ENCODE measurements at regions not wholly inside any gene's neighbourhood (a gene's known extent, or its start where the extent isn't known, plus 50 kb on each side); places are given as distances from the start of the nearest gene placed in this dataset.

DNA sequence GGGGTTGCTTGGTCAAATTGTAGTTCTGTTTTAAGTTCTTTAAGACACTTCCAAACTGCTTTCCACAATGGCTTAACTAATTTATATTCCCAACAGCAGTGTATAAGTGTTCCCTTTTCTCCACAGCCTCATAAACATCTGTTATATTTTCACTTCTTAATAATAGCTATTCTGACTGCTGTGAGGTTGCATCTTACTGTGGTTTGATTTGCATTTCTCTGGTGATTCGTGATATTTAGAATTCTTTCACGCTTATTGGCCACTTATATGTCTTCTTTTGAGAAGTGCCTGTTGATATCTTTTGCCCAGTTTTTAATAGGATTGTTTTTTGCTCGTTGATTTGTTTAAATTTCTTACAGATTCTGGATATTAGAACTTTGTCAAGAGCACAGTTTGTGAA lies 278.6 kb upstream of the ITM2A start:
- no peak for DNase-seq

DNA sequence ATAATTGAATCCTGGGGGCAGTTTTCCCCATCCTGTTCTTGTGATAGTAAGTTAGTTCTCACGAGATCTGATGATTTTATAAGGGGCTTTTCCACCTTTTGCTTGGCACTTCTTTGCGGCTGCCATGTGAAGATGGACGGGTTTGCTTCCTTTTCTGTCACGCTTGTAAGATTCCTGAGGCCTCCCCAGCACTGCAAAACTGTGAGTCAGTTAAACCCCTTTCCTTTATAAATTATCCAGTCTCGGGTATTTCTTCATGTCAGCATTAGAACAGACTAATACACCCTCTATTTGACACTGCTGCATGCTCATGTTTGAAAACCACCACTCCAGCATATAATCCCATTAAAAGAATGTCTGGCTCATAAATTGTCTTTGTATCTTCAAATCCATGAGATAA lies 264.4 kb upstream of the ITM2A start:
- no peak for DNase-seq

DNA sequence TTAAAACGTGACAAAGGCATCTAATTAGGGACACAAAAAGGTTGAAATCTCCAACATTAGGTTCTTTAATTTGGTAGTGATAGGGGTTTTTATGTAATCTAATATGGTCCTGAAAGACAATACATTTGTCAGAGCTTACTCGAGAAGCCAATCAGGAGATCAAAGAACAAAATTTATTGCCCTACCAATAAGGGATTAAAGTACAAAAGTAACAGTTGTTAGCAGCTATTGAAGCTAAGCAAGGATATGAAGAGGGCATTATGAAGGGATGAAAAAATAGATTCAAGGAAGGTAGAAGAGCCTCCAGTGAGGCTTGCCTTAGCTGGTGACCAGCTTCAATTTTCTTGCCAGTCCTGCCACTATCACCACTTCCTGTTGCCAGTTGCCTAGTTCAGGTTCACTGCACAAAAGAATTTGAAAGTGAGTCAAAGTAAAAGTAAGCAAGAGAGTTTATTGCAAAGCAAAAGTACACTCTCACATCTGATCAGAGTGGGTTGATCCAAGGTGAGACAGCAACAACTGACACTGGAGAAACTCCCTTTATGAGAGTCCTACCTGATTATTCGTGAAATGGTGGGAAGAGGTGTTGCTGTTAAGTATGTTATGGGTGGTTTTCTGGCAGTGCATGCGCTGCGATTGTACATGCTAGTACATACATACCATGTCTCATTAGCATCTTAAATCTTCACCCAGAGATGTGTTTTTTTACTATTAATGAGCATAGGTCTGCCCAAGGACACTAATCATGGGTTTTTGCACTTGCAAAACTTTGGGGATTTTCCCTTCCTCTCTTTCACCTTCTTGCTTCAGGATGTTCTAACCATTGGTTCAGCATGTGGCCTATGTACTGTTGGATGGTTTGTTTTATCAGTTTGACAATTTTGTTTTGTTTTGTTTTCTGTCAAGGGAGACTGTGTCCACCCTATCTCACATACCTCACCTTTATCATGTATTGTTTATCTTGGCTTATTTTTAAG lies 263.2 kb upstream of the ITM2A start:
- DNase-seq, result no peak

DNA sequence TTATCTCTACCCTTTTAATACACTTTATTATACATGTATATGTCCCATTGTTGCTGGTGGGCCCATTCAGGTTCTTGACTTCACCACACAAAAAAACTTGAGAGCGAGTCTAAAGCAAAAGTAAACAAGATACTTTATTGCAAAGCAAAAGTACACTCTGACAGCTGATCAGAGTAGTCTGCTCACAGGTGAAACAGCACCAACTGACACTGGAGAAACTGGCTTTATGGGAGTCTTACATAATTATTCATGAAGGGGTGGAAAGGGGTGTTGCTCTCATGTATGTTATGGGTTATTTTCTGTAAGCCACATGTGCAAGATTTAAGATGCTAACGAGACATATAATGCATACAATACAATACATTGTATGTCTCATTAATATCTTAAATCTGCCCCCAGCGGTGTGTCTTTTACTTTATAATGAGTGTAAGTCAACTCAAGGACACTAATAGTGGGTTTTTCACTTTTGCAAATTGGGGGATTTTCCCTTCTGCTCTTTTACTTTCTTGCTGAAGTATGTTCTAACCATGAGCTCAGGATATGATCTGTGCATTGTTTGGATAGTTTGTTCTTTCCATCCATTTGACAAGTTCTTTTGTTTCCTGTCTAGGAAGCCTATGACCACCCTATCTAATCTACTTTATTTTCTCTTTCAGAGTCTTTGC lies 256.1 kb upstream of the ITM2A start:
- DNase-seq, result no peak

DNA sequence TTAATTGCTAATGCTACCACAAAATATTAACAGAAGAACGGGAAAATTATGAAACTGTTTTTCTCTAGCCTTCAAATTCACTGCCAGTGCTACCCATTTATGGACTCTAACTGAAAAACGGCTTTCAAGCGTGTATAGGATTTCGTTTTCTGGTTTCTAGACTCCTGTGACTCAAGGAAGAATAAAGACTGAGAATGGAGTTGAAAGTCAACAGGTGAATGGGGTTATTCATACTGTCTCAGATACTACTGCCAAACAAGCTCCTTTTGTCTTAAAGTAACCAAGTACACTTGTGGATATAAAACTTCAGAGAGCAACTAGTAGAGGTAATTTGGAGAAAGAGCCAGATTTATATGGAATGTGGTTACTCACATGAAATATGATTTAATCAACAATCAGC lies 251.1 kb upstream of the ITM2A start:
- no peak for DNase-seq

DNA sequence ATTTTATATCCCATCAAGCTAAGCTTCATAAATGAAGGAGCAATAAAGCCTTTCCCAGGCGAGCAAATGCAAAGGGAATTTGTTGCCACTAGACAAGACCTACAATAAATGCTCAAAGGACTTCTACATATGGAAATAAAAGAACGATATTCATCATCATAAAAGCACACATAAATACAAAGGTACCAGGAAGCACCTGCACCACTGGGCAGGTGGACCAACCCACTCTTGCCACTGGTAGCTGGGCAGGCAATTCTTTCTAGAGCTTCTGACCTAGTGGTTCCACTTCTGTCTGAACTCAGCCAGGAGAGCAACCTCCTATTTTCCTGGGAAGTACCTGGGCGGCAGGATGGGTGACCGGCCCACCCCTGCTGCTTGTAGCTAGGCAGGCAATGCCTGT lies 237.2 kb upstream of the ITM2A start:
- no peak for DNase-seq

DNA sequence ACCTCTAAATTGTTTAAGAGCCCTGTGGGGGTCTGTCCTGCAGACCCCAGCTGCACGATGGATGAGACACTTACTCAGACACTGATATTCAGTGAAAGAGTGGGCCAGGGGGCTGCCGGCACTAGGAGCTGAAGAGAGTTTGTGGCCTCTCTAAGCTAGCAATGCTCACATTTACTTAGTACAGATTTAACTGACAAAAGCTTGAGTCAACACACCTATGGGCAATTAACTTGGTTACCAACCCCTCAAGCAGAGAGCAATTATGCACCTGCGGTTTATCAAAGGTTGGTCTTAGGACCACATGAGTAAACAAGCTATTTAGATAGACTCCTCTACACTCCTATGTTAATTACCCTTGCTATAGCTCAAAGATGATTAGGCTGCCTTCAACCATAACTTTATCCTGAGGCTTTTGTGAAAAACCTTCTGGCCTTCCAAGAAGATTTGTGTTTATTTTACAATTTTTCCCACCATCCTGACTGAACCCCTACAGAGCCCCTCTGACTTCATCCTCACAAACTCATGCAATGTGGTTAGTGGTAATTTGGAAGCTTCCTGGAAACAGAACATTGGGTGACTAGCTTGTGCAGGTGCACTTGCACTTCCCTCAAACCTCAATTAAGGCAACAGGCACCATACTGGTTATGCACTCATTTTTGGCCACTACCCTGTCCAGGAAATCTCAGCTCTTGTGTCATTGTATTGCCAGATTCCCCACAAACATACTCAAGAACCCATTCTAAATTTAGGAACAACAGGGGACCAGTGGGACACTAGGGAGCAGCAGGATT lies 234.4 kb upstream of the ITM2A start:
- DNase-seq, result no peak

DNA sequence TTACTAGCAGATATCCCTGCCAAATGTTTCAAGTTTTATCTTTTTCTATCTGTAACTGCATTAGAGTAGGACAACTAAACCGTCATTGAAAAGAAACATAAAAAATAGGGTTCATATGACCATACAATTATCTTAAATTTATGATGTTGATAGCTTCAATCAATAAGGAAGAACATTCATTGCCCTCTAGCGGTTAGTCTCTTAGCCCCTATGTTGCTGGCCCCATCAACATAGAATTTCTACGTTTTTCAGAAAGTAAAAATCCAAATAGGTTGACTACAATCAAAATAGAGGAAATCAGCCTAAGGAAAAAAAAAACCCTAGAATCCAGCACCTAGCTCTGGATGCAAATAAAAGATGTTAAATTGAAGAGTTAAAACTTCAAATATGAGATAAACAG lies 225.1 kb upstream of the ITM2A start:
- no peak for DNase-seq

DNA sequence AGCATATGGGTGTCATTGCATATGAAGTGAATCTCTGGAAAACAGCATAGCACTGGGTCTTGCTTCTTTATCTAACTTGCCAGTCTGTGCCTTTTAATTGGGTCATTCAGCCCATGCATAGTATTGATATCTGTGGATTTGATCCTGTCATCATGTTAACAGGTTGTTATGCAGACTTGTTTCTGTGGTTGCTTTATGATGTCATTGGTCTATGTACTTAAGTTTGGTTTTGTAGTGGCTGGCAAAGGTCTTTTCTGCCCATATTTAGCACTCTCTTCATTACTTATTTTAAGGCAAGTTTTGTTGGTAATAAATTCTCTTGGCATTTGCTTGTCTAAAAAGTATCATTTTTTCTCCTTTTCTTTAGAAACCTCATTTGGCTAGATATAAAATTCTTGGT lies 221.1 kb upstream of the ITM2A start:
- DNase-seq, result no peak

DNA sequence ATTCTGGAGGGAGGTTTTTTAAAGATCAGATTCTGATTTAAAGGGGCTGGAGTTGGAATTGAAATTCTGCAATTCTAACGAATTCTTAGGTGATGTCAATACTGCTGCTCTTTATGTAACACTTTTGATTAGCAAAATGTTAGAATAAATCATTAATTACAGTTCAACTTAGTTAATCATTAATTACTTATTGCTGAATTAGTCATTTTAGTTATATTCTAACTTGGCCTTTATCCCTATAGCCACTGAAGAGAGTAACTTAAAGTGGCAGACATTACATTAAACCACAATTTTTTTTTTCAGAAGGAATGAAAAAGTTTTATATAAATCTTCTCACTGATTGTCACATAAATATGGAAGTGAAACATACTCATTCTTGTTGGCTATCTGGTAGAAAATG lies 206.6 kb upstream of the ITM2A start:
- DNase-seq, result no peak

DNA sequence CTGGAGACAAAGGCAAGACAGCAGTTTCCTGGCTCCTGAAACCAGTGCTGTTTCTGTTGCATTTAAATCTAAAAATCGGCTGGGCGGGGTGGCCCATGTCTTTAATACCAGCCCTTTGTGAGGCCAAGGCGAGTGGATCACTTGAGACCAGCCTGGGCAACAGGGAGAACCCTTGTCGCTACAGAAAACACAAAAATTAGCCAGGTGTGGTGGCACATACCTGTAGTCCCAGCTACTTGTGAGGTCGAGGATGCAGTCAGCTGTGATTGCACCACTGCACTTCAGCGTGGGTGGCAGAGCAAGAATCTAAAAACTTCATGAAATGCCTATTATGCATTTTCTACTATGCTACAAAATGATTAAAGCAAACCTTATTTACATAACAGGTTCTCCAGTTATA lies 205.4 kb upstream of the ITM2A start:
- no peak for DNase-seq

DNA sequence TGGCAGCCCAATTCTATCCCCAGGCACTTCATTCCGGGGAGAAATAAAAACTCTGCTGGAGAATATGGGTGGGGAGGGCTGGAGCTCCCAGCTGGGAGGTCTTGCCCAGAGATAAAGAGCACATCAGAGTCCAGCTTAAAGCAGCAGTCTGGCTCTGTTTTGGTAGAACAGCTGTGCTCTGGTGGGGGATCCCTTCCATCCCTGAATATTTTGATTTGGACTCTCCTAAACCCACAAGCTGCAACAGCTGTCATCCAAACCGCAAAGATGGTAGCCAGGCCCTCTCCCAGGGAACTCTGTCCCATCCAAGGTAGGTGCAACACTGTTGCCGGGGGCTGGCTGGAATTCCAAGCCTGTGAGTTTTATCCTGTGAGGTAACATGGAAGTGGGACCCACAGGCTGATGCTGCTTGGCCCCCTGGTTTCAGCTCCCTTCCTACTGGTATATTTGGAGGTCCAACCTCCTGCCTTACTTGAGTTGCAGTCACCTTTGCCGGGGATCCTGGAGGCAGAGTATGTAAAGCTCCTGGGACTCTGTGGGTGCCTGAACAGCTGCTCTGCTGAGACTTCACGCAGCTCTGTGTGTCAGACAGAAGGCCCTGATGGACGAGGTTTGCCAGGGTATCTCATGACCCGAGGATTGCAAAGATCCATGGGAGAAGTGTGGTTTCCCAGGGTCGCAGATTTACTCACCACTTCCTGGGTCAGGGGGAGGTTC lies 203.5 kb upstream of the ITM2A start:
- DNase-seq, result no peak

DNA sequence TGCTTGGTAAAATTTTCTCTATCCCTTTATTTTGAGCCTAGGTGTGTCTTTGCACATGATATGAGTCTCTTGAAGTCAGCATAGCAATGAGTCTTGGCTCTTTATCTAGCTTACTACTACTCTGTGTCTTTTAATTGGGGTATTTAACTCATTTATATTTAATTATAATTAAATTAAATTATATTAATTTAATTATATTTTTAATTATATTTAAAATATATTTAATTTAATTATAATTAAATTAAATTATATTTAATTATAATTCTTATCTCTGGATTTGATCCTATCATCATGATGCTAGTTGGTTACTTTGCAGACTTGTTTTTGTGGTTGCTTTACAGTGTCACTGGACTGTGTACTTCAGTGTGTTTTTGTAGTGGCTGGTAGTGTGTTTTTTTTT lies 201.2 kb upstream of the ITM2A start:
- DNase-seq, result no peak

DNA sequence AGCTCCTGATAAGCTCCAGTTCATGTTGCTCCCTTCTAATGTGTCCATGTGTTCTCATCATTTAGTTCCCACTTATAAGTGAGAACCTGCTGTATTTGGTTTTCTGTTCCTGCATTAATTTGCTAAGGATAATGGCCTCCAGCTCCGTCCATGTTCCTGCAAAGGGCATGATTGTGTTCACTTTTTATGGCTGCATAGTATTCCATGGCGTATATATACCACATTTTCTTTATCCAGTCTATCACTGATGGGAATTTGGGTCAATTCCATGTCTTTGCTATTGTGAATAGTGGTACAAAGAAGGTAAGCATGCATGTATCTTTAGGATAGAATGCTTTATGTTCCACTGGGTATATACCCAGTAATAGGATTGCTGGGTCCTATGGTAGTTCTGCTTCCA lies 197.2 kb upstream of the ITM2A start:
- DNase-seq, result no peak

DNA sequence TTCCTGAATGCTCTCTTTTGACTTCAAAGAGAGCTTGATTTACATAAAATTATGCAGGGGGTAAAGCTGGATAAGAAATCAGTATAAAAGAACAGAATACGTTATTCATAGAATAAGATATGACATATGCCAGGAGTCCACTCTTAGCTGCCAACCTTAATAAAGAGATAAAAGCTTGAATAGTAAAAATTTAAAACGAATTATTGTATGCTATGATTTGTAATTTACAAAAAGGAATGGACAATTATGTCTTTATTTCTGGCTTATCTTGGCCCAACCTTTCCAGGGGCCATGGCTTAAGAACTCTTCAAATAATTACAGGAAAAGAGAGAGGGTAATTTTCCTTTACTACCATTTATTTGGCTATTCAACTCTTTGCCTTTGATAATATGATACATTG lies 192.2 kb upstream of the ITM2A start:
- no peak for DNase-seq

DNA sequence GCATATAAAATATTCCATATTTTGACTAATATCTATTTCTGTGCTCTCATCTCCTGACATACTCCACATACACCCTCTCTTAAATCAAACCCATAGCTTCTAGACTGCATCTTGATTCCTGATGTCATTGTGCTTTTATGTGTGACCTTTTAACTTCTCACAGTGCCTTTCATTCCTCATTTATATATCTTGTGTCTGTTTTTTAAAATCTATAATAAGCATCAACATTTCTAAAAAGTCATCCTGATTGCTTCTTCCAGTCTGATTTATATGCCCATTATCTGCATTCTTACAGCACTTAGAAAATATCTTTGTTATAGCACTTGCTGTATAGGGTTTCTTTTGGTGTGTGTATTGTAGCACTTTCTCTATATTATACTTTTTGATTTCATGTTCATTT lies 190.1 kb upstream of the ITM2A start:
- no peak for DNase-seq

DNA sequence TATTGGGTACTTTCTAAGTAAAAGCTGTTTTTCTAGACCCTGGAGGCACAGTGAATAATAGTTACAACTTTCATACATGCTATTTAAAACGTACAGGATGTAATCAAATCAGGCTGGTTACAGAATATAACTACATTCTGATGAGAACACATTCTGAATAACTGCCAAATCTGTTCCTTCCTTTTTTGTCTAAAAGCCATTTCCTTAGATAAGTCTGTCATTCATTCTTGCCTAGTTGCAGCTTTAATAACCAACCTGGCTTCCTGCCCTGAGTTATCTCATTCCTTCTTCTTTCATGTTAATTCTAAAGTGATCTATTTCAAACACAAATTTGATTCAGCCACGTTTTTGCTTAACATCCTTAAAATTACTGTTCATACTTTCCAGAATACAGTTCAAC lies 189.7 kb upstream of the ITM2A start:
- DNase-seq, result no peak

DNA sequence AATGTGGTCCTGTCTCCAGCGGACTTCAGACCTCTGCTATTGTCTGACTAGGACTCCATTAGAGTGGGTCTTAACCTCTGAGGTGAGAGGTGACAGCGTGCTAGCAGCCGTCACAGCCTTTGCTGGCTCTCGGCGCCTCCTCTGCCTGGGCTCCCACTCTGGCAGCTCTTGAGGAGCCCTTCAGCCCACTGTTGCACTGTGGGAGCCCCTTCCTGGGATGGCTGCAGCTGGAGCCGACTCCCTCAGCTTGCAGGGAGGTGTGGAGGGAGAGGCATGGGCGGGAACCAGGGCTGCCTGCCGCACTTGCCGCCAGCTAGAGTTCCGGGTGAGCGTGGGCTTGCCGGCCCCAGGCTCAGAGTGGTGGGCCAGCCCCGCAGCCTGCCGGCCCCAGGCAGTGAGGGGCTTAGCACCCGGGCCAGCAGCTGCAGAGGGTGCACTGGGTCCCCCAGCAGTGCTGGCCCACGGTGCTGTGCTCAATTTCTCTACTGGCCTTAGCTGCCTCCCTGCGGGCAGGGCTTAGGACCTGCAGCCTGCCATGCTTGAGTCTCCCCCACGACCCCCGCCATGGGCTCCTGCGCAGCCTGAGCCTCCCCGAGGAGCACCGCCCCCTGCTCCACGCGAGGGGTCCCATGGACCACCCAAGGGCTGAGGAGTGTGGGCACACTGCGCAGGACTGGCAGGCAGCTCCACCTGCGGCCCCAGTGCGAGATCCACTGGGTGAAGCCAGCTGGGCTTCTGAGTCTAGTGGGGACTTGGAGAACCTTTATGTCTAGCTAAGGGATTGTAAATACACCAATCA lies 163.4 kb upstream of the ITM2A start:
- DNase-seq, result no peak

DNA sequence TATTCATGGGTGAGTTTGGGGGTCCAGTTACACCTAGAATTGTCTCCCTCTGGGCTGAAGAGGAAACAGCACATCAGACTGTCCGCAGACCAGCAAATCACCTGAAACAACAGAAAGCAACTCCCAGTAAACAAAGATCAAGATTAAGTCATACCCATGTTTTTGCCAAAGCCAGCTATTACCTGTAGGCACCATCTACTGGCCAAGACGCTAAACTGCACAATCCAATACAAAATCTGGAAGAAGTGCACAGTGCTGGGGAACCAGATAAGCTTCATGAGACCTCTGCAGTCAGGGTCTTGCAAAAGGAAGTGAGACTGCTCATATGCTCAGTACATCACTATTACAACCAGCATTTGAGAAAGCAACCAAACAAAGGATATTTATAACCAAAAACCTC lies 157.5 kb upstream of the ITM2A start:
- DNase-seq, result no peak

DNA sequence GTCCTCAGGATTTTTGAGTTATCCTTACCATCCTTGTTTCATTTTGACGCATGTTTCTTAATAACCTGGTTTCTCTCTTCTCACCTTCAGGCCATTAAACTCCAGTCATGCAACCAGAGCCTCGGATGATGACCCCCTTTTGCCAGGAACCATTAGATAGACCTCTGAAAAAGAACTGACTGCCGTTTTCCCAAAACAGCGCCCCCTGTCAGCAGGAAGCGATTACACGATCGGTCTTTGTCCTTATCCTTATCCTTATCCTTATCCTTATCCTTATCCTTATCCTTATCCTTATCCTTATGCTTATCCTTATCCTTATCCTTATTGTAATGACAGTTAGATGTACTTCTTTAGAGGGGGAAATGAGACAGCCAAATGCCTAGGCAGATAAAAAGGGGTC lies 148.4 kb upstream of the ITM2A start:
- peak; percentile 14 for DNase-seq

DNA sequence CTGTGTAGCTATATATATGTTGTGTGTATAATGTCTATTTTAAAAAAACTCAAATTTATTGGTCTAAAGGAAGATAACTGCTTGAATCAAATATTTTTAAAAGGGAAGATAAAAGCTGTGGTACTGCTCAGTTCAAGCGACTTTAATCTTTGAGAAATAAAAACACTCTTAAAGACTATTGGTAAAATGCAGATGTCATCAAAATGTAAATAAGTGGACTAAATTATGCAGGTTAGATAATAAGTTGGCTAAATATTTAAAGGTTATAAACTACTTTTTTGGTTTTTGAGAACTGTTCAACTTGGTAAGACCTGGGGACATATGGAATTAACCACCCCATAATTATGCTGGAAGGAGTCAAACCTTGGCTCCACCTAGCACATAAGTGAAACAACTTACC lies 144.7 kb upstream of the ITM2A start:
- no peak for DNase-seq

DNA sequence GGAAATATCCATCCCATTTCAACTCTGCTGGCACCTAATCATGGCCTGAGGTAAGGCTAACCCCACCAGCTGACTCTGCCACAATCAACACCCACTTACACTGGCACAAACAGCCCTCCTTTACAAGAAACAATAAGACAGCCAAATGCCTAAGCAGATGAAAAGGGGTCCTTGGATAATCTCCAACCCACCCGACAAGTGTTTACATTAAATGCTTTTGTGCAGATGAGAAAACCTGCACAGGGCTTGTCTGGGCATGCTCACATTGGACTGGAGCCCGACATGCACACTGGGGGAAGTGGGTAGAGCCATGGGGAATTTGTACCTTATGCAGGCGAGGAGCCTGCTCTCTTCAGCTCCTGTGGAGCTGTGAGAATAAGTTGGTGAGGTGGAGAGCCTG lies 138.9 kb upstream of the ITM2A start:
- no peak for DNase-seq

Measured in NCI-H82 (cell line).